Stimulated activated CD4-positive, alpha-beta T cell treated with anti-CD3 and anti-CD28 coated beads, Interleukin-1b, Interleukin-23, amount 100 ng/mL, for 48 hours (primary cell): ENCODE measurements at regions not wholly inside any gene's neighbourhood (a gene's known extent, or its start where the extent isn't known, plus 50 kb on each side); places are given as distances from the start of the nearest gene placed in this dataset.
A peak's percentile ranks its signal among the peaks of the same experiment; 100 is the strongest.
"Not testable (repeated sequence)": the region's sequence is repeated elsewhere in the genome, so short reads cannot be mapped to it uniquely, and the experiment has no call there.

ENCODE experiments used
- DNase-seq: peaks from one replicate; pipeline ENCODE4 v3.0.0-alpha.2; 2020

DNA sequence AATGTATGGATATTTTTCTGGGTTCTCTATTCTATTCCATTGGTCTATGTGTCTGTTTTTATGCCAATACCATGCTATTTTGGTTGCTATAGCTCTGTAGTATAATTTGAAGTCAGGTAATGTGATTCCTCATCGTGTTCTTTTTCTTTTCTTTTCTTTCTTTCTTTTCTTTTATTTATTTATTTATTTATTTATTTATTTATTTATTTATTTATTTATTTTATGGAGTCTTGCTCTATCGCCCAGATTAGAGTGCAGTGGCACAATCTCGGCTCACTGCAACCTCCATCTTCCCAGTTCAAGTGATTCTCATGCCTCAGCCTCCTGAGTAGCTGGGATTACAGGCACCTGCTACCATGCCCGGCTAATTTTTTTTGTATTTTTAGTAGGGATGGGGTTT is 315.2 kb downstream of the SV2B start:
- not testable (repeated sequence) for DNase-seq

DNA sequence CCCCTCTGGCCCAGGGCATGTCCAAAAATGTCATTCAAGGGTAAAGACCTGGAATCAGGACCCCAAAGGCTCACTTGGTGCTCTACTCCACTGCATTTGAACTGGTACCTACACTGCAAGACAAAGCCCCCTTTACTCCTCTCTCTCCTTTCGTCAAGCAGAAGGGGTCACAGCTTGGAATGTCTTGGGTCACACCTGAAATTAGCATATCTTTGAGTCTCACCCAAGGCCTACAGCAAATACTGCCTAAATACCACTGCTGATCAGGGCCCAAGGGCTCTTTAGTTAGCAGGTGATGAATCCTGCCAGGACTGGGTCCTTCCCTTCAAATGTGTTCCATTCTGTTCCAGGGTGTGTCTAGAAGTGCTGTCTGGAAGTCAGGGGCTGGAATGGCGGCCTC is 320.6 kb downstream of the SV2B start:
- DNase-seq, result no peak

DNA sequence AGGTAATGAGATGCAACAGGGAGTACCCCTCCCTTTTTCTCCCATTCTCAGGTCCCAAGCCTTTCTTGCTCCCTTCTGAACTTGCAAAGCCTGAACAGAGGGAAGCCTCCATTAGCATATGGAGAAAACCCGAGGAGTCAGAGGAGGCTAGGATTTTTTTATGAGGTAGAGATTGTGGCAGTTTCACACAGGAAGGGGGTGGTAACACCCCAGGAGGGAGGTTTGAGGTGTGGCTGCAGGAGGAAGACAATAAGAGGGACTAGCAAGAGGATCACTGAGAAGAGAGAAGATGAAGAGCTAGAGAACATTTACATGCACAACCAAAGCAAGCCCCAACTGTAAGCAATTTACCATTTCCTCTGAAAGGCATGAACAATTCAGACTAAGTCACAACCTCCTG is 322.7 kb downstream of the SV2B start:
- DNase-seq, result no peak

DNA sequence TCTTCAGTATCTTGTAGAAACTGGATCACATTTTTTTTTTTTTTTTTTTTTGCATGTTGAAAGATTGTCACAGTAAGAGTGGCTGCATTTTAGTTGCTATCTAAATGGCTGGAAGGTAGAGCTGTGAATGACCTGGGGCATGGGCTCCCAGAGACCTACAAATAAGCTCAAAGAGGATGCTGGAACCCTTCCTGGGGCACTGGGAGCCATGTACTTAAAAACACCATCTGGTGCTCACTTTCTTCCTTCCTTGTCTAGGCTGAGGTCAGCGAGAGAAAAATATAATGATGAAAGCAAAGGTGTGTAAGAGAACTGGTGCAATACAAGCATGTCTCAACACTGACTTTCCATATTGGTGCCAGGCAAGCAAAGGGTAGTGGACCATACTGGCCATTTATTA is 323.9 kb downstream of the SV2B start:
- no peak for DNase-seq

DNA sequence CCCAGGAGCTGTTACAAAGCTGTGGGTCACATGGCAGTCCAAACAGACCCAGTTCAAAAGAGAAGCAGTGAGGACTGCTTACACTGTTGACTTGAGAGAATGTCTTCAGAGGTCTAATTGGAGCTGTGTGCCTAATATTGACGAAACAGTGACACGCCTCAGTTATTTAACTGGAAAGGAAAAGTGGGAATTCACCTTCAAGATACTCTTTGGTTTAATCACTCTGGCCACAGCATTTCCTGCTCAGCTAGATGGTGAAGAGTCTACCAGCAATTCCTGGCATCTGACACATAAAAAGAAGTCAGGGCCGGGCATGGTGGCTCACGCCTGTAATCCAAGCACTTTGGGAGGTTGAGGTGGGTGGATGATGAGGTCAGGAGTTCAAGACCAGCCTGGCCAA is 326.4 kb downstream of the SV2B start:
- peak; percentile 47 for DNase-seq

DNA sequence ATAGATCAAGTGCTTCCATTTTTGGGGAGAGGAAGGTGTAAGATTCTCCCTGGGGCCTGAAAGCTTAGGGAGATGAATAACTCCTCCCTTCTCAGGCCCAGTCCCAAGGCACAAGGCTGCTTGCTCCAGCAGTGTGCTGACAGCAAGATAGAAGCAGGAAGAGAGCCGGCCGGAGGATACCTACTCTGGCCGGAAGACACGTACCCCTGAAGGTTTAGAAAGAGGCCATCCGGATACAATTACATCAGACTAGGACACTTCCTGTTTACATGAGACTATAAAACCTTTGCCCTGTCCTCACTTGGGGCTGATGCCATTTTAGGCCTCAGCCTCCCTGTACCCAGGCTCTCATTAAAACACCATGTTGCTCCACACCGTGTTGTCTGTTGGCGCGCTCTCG is 329.9 kb downstream of the SV2B start:
- no peak for DNase-seq

DNA sequence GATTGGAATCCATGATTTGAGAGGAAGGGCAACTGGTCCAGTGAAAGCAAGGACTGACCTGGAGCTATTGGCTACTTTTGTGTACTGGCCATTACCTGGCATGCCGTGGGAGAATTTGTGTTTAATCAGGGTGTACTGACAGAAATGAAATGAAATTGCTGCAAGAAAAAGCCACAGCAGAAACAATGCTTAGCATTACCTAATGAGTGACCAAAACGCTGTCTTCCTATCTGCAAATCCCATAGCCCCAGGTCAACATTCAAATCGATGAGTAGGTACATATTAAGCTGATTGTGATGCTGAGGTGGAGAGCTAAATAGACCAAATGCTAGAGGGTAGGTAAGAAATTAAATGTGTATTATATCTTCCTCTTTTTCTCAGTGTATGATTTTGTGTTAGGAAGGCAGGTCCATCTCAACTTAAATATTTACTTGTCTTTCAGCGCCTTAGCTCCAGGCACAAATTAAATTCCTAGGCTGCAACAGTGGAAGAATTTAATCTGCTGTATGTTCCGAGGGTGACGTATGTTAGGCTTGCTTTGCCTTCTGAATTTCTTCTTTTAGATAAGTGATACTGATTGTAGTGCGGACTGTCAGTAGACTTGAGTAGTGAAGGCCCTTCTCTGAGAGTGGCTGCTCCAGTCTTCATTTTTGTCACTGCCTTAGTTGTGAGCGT is 331.1 kb downstream of the SV2B start:
- no peak for DNase-seq

DNA sequence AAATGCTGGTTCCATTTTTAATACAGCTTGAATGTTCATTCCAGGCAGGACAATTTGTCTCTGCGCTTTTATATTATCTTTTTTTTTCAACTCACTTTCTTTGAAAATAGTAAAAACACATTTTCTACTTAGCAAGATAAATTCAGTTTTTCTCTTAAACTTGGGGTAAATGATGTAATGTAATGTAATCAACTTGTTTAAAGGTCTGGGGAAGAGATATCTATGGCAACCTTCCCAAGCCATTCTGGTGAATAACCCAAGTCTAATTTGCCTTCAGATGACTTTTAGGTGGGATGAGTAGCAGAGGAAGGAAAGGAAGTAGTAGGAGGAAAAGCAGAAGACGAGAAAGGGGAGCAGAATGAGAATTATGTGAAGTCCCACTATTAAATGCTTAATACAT is 335.1 kb downstream of the SV2B start:
- no peak for DNase-seq

DNA sequence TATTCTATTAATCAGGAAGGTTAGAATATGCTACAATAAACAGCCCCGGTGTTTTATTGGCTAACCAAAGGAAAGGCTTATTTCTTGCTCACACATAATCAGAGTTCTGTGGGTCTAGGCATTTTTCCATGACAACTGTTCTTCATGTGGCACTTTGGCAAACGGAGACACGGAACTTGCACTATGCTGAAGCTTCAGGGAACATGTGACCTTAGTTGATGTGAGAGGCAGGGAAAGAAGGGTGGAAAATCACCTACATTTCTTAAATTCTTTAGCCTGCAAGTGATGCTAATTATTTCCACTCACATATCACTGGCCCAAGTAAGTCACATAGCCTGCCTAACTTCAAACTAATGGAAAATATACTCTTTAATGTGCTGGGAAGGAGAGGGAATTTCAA is 344.6 kb downstream of the SV2B start:
- DNase-seq, result no peak

DNA sequence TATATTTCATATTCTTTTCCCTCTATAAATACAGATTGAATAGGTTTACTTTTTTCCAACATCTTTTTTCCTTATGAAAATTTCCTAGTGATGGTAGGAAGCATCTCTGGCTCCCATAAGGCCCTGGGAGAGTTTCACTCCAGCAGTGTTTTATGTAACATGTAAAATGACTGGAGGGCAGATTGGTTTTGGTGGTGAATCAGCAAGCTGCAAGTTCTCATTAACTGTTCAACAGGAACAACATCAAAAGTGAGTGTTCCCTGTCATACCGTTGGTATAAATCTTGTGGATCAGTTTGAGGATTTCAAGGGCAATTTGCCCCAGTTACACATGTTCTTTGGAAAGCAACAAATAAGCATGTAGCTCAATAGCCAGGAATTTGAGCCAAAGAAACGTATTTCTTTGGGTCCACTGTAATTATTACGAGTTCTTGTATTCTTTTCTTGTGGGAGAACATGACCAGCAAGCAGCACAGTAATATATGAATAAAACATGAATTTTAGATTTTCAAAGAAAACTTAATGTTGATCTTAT is 345.7 kb downstream of the SV2B start:
- no peak for DNase-seq

DNA sequence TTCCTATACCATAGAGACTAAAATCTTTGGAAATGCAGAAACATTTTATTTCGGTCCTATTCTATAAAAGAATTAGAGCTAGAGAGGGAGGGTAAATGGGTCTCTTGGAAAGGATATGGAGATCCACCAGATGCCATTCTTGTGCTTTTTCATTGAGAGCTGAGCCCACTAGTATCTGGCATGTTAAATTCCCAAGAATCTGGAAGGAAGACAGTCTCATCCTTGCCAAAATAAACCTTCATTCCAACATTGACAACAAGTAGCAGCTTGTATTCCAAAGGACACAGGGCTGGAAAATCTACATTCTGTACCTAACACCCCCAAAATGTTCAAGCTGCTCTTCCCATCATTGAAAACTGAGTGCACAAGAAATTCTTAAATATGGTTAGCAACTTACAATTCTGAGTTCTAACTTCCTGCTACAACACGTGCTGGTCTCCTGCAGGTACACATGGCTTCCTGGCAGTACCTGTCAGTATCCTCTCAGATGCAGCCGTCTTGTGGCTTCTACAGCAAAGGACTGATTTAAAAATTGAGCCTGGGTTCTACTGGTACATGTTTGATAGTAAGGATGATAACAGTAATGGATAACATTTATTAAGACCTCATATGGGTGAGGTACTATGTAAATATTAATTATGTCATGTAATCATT is 348.1 kb downstream of the SV2B start:
- DNase-seq, result no peak

DNA sequence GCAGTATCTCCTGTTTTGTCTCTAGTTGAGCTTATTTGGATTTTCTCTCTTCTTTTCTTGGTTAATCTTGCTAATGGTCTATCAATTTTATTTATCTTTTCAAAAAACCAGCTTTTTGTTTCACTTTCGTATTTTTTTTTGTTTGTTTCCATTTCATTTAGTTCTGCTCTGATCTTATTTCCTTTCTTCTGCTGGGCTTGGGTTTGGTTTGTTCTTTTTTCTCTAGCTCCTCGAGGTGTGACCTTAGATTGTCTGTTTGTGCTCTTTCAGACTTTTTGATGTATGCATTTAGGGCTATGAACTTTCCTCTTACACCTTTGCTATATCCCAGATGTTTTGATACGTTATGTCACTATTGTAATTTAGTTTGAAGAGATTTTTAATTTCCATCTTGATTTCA is 353.3 kb downstream of the SV2B start:
- DNase-seq, result not testable (repeated sequence)

DNA sequence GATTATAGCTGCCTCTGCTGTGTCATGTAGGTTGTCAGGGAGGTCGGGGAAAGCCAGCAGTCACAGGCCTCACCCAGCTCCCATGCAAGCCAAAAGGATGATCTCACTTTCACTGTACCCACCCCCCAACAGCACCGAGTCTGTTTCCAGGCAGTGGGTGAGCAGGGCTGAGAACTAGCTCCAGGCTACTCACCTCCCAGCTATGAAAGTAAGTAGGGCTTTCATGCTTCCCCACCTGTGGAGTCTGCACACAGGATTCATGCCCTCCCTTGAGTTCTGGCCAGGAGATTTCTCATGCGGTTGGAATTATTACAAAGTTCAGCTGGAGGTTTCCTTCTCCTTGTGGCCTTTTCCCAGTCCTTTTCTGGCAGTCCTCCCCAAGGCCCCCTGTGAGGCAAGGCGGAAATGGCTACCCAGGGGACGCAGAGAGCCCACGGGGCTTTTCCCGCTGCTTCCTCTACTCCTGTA is 356.2 kb downstream of the SV2B start:
- DNase-seq, result no peak

DNA sequence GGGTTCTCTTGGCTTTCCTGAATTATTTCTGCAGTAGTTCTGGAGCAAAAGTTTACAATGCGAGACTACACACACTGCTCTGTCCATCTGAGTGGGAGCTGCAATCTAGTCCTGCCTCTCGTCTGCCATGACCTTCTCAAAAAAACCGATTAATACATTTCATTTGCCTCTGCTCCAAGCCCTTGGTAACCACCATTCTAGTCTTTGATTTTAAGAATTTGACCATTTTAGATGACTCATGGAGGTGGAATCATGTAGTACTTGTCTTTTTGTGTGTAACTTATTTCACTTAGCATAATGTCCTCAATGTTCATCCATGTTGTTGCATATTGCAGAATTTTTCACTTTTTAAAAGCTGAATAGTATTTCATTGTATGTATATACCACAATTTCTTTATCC is 356.9 kb downstream of the SV2B start:
- no peak for DNase-seq

DNA sequence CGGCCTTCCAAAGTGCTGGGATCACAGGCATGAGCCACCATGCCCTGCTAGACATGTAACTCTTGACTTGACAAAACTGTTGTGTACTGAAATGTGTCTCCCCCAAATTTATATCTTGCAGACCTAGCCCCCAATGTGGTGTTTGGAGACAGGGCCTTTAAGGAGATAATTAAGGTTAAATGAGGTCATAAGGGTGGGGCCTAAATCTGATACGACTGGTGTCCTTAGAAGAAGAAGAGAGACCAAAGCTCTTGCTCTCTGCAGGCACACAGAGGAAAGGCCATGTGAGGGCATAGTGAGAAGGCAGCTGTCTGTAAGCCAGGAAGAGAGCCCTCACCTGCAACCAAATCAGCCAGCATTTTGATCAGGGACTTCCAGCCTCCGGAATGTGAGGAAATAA is 361.3 kb downstream of the SV2B start:
- DNase-seq, result no peak

DNA sequence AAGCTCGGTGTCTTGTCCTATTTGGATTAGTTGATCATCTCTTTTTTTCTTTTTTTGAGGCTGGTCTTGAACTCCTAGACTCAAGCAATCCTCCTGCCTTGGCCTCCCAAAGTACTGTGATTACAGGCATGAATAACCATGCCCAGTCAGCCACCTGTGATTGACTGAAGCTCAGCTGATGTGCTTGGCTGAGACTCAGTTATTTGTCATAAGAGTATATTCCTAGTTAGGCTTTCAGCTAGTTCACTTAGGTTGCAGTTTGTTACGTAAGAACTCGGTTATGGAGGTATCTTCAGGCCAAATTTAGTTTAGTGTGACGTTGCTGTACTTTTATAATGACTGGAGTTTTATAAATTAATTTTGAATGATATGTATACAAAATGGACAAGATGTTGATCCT is 365.0 kb downstream of the SV2B start:
- DNase-seq, result no peak

DNA sequence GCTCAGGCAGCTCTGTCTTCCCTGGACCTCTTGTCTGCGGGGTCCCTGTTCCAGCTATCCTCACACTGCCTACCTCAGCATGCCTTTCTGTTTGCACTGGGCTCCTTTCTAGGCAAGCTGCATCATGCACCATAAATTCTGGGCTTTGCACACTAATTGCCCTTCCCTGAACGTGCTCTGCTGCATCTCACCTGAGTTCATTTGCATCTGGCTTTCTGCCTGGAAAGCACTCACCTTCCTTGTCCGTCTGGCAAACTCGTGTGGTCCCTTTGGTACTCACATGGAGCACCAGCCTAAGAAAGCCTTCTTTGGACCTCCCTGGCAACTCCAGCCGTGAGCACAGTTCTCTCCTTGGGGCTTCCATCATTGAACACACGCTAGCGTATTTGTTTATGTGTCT is 365.6 kb downstream of the SV2B start:
- DNase-seq, result no peak

DNA sequence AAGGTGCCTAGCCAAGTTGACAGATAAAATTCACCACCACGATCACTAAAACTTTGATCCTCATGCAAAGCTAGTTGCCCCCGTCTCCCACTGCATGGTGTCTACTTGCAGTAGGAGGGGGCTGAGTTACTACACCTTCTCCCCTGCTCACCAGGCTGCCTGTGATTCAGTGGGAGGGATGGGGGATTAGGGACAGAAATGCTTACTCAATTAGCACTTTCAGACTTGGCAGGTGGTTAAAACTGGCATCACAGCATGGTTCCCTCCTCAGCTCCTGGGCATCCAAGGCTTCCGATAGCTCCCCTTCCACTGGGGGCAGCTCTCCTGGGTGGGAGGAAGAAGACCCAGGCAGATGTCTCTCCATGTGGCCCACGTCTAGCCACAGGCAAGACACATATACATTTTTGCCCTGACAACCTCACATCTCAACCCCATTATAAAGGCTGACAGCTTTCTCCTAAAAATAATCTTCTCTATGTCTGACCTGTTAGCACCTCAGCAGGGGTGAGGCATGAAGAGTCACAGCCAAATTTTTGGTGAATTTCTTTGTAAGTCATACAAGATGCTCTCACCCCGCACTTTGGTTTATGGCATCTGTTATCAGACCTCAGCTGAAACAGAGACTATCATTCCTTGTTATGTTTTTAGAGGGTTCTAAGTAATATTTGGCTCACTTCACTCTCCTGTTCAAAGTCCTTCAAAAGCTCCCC is 369.0 kb downstream of the SV2B start:
- DNase-seq, result peak; percentile 43

DNA sequence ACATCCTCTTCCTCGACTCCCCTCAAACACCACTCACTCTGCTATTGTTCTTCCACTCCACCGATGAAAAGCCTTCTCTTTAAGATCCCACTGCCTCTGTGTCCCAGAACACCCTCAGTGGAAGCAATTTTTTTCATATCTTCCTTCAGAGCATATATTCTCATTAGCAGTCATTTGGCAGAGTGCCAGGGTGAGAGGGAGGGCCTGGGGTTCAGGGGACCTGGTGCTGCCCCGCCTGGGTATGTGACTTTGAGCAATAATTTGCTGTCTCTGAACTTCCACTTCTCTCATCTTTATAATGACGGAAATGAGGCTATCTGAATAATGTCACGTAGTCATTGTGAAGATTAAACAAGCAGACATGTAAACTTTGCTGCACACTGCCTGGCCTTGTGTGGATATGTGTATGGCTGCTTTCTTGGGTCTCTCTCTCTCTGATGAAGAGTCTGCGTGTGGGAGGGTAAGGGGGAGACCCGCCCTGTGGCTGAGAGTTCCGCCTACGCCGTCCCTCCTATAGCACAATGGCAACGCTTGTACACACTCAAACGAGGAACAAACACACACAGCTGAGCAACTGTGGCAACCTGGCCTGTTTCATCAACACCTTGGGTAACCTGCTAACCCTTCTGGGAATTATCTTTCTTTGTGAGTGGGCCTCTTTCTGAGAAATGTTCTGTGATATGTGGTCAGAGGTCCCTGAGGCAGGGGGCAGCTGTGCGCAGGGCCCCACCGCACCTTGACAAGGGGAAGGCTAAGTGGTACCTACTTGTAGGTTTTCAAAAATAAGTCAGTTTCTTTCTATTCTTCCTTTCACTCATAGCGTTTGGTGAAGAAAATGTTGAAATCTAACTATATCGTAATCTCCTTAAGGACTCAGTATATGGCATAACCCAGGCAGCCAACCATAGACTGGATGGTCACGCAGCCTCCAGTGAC is 369.8 kb downstream of the SV2B start:
- peak; percentile 84 for DNase-seq

DNA sequence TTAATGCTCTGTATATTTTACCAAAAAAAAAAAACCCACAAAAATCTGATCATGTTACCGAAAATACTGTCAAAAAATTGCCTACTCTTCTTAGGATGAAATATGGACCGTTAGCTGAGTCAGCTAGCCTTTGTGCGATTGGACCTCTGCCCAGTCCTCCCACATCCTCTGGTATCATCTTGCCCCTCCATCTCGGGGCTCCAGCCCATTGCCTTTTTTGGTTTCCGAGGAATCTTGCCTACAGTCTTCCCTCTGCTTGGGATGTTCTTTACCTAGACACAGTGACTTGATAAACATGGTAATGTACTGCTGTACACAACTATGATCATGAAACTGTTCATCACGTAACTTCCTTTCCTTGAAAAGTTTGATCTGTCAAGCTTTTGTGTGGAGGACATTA is 371.4 kb downstream of the SV2B start:
- DNase-seq, result no peak

DNA sequence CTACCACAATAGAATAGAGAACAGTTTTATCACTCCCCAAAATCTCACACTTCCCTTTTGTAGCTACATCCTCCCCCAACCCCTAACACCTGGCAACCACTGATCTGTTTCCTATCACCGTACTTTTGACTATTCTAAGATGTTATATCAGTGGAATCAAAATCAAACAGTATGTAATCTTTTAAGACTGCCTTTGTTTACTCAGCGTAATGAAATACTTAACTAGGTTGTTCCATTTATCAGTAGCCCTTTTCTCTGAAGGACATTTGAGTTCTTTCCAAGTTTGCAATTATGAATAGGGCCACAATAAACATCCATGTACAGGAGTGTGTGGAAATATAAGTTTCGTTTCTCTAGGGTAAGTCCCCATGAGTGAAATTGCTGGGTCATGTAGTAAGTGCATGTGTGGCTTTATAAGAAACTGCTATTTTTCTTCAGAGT is 372.3 kb downstream of the SV2B start:
- DNase-seq, result peak; percentile 16

DNA sequence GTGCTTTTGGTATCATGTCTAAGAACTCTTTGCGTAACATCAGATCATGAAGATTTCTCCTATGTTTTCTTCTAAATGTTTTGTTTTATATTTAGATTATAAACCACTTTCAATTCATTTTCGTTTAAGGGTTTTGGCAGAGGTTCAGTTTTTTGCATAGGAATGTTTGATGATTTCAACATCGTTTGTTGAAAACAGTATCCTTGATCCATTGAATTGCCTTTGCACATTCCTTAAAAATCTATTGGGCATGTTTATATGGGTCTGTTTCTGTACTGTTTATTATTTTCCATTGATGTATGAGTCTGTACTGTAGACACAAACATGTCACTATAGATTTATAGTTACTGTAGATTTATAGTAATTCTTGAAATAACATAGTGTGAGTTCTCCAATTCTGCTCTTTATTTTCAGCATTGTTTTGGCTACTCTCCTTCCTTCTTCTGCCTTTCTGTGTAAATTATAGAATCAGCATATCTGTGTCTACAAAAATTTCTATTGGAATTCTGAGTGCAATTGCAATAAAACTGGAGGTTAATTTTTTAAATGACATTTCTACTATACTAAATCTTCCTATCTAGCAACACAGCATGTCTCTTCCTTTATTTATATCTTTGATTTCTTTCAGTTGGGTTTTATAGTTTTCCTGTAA is 374.0 kb downstream of the SV2B start:
- no peak for DNase-seq
